Stimulated activated CD4-positive, alpha-beta T cell treated with anti-CD3 and anti-CD28 coated beads, TNF-alpha, amount 100 ng/mL, for 24 hours (primary cell): ENCODE measurements at regions not wholly inside any gene's neighbourhood (a gene's known extent, or its start where the extent isn't known, plus 50 kb on each side); places are given as distances from the start of the nearest gene placed in this dataset.

Source experiments
- DNase-seq, 3 experiments: peaks; one replicate each; pipeline ENCODE4 v3.0.0-alpha.2; 2020; ENCODE audit warnings: low read depth in 3 of 3

GRCh38 chr1:55512466-55512865, 297.3 kb upstream of the USP24 start:
- no peak for DNase-seq

DNA sequence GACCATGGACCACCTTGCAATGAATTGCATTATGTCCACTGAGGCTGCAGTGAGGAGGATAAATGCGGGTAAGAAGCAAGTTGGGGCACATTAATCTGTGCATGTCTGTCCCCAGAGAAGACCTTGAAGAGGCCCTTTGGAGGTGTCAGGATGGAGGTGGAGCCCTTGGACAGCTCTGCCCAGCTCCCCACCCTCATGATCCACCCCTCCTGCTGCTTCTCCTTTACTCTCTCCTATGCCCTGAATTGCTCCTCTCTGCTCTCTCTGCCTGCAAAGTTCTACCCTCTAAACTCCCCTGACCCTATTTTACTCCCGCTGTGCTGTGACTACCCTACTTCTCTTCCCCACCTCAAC, 292.4 kb upstream of the USP24 start:
- DNase-seq, result no peak

DNA sequence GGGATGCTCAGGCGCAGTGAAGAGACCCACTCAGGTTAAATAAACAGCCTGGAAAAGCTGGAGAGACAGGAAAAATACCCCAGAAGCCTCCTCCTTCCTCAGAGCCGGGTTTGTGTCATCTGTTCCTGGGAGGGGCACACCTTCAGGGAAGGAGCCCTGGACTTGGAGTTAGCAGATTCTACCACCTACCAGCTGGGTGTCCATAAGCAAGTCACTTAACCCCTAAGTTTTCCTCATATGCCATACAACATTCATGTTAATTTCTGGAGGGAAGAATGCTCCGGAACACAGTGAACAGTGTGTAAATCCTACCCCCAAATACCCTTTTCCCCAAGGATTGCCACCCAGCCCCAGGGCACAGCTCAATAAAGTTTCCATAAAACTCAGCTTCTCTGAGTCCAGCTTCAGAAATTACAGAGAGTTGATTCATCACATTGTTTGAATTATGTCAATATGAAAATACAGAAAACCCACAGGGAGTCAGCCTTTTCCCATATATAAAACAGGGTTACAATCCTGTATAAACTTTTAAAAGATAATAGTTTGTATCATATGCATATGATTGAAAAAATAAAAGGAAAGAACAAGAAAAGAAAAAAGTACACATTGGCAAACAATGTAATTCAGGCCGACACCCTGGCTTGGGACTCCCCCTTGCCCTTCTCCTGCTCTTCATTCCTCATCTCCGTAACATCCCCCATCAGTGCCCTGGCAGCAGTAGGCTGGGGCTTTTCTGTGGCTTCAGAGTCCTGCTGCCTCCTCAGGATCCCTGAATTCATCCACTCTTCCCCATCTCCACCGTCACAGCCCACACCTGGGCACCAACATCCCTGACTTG, 291.8 kb upstream of the USP24 start:
- no peak for DNase-seq

GRCh38 chr1:55505326-55505725, 290.2 kb upstream of the USP24 start:
- no peak for DNase-seq

- no peak for DNase-seq
Observed at GRCh38 chr1:55504306-55504731, 289.2 kb upstream of the USP24 start.

- DNase-seq, result no peak
Observed at GRCh38 chr1:55503663-55504305, 288.6 kb upstream of the USP24 start.

GRCh38 chr1:55500601-55501000, 285.4 kb upstream of the USP24 start:
- no peak for DNase-seq

DNA sequence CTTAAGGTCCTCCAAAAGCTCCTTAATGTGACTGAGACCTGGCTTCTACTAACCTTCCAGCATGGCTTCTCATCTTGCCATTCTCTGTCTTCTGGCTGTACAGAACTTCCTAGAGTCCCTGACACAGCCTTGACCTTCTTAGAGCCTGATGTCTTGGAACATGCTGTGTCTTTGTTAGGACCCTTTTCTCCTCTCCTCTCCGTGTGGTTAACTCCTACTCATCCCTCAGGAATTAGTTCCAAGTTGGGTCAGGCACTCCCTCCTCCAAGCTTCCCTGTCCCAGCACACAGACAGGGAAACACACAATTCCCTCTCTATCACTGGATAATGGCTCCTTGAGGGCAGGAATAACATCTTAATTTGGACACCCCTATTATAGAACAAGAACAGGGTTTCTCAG, 275.4 kb upstream of the USP24 start:
- no peak for DNase-seq

GRCh38 chr1:55484173-55484572, 269.0 kb upstream of the USP24 start:
- no peak for DNase-seq

GRCh38 chr1:55483523-55483922, 268.4 kb upstream of the USP24 start:
- DNase-seq, result no peak

GRCh38 chr1:55481634-55482033, 266.5 kb upstream of the USP24 start:
- DNase-seq, result no peak

- DNase-seq, result no peak
Observed at GRCh38 chr1:55480029-55480795, 265.0 kb upstream of the USP24 start.

DNA sequence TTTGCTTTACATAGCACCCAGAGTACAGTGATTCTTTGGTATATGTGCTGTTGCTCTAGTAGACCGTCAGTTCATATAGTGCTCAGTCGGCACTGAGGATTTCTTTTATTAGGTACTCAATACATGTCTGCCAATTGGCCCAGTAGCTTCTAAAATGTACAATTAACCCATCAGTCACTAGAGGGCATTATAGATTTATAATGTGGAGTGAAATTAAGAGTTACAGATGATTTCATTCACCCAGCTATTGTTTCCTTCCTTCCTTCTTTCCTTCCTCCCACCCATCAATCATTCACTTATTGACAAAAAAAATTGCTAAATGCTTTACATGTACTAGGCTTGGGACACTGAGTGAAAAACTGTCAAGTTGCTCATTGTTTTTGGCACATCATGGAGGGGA, 263.6 kb upstream of the USP24 start:
- DNase-seq, result no peak

- no peak for DNase-seq
Observed at GRCh38 chr1:55477953-55478352, 262.8 kb upstream of the USP24 start.

DNA sequence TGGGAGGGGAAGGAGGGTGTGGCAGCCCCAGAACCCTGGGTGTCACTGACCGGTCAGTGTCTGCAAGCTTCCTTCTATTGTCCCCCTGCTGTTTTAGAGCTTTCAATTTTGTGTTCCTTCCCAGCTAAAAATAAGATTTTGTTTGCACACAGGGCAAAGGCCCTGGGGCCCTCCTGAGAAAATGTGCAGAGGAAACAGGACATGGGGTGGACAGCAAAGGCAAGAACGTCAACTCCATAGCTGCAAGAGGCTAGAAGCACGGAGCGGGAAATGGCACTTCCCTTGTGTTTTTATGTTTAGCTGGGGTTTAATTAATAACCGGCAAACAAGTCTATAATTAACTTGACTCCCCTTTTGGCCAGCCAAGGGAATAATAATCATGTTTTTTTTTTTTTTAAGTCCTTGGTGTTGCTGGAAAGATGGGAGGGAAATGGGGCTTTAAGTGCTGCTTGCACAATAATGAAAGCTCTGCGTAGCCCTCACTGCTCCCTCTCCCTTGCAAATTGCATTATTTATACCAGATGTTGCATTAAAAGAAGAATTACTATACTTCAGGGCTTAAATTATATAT, 261.4 kb upstream of the USP24 start:
- no peak for DNase-seq

DNA sequence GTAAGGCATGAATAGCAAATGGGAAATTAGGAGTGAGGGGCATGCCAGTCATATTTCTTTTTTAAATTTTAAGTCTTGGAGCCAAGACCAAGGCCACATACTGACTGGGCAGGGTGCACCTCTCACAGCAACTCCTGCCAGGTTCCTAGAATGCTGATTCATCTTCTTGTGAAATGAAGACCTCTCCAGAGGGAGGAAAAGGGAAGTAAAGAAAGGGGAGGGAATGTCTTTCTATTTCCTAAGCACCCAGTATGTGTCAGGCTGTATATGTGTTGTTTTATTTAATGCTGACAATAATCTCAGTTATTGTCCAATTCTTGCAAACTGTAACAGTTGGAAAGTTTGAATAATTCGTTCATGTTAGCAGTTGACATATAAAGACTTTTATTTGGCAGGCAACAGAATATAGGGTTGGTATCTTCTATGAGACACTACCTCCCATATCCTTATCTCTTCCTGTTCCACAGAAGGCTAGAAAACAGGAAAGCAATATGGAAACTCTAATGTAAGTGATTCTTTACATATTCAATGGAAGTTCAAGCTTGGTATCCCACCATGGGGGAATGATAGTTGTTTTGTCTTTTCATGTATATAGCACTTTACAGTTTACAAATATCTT, 259.1 kb upstream of the USP24 start:
- DNase-seq, result no peak

DNA sequence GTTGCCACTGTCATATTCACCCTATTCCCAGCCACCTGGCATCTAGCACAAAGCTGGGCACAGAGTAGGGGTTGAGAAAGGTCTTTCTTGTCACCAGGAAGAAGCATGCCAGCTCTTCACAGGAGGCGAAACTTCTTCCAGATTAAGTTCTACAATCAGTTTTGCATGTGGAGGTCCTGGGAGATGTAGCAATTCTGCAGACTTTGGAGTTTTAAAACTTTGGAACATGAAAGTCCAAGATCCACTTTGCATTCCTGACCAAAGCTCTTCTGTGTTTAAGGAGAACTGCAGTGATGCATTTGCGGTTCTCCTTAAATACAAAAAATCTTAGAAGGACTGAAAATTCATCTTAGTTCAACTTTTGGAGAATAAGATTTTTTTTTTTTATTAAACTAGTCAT, 258.5 kb upstream of the USP24 start:
- DNase-seq, result no peak

DNA sequence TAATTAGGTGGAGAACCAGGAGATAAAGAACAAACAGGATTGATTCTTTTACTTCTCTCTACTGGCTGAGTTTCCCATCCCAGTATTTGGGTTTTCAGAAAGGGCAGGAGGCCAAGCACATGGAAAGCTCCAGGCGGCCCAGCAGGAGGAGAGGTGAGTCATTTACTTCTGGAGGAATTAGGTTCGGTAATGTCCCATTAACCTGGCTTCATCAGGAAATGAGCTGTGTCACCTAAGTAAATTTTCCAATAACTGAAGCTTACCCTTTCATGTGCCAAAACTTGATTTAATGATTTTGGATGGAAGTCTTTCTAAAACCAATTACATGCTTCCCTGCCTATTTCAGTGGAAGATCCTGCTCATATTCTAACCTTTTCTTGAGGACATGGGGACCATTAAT, 257.6 kb upstream of the USP24 start:
- no peak for DNase-seq

DNA sequence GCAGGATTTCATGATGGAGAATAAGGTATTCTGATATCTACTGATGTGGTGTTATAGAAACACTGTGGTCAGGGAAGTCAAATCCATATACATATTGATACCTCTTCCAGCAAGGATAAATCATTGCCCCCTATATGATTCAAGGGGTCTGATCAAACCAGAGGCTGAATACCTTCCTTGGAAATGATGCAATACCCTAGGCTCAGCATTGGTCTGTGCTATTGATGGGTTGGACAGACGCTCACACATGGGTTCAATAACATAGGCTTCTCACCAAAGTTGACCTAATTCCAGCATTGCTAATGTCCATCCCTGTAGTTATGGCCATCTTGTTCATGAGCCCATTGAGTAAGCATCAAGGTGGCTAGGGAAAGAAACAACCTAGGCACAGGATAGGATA, 257.0 kb upstream of the USP24 start:
- no peak for DNase-seq

- no peak for DNase-seq
Observed at GRCh38 chr1:55468142-55468795, 253.1 kb upstream of the USP24 start.

GRCh38 chr1:55466921-55467320, 251.8 kb upstream of the USP24 start:
- no peak for DNase-seq
